SK-MEL-5 (cell line): ENCODE measurements at regions not wholly inside any gene's neighbourhood (a gene's known extent, or its start where the extent isn't known, plus 50 kb on each side); places are given as distances from the start of the nearest gene placed in this dataset.

Experiments used
- DNase-seq: peaks from one replicate; pipeline ENCODE4 v3.0.0-alpha.2; 2016; ENCODE audit warnings: low read depth, low spot score
- in situ Hi-C: cut with HindIII; loops from 2 replicates; pipeline ENCODE4 v1.10.0; 2016; ENCODE audit warnings: low sequenced_read_pairs, high pct_unique_total_duplicates, low pct_unique_long_range_greater_than_20kb

DNA sequence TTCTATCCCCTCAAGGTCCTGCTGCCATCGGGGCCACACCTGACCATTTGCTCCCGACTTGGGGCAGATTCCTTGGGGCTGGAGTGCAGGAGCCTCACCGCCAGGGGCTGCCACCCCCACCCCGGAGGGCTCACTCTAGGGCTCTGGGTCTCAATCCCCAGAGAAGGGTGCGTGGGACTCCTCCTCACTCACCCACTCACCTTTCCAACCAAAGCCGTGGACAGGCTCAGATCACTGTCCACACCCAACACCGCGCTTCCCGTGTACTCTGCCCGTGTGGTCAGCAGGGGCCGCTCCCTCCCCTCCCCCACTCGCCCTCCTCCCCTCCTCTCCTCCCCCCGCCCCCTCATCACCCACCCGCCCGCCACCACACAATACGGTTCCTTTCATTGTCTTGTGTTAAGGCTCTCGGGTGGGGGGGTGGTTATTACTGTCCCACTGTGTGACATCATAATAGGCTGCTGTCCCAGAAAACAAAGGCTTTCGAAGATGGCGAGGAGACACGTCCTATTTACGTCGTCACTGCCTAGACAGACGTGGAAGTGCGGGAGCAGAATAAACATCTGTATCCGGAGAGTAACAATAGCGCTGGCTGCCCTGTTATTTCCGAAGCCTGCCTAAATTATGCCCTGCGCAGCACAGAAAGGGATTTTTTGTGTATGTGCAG, 85.8 kb downstream of the YTHDF1 start:
- DNase-seq, result no peak

DNA sequence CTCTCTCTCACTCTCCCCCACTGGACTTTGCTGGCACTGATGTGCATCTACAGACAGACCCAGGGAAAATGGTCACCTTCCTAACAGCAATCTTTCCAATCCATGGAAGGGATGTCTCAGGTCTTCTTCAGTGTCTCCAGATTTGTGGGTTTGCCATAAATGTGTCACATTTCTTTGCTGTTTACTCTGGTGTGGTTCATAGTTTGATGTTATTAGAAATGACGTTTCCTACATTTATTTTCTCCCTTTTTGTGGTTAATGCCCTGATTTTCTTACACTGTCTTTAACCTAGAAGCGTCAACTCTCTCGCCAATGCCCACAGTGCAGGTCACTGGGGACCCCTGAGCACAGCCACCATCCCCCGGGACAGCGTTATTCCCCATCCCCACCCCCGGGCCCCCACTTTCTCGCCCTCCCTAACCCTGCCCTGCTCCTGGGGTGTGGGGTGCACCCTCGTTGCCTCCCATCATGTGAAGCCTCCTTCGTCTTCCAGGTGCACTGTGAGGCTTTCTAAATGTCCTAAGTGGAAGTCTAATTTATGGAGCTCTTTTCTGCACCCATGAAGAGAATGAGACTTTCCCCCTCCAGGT, 86.5 kb downstream of the YTHDF1 start:
- no peak for DNase-seq
- in situ Hi-C loops, result no loop called here

More for the DNA sequence above, 85.8 kb downstream of the YTHDF1 start:
- in situ Hi-C loops, result no loop called here

DNA sequence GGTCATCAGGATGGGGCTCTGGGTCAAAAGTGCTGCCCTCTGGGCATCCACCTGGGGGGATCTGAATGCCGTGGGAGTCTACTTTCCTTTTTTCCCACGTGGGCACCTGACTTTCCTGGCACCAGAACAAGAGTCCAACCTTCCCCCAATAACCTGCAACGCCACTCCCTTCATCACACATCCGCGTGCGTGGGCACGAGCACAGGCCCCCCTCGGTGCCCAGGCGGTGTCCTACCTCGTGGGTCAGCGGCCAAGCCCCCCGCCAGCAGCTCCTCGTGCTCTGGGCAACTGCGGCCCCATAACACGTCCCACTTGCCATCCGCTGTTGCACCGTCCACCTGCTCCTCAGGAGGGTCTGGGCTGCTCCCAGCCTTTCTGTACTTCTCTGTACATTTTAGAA, 87.0 kb downstream of the YTHDF1 start:
- in situ Hi-C loops, result no loop called here

DNA sequence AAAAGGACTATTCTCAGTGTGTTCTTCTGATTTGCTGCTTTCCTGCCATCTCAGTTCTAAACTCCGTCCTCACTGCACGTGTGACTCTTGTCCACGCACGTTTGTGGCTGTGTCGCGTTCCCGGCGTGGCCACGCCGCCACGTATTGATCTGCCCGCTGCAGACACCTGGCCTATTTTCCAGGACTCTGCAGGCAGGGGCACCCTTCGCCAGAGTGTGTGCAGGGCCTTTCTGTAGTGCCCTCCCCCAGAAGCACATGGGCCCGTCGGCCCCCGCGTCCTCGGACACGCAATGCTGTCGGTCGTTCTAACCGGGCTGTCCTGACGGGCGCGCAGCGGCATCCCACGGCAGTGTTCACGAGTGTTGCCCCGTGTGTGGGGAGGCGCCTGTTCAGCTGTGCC, 87.6 kb downstream of the YTHDF1 start:
- no peak for DNase-seq
- in situ Hi-C loops, result no loop called here

More for the DNA sequence above, 87.0 kb downstream of the YTHDF1 start:
- DNase-seq, result no peak

DNA sequence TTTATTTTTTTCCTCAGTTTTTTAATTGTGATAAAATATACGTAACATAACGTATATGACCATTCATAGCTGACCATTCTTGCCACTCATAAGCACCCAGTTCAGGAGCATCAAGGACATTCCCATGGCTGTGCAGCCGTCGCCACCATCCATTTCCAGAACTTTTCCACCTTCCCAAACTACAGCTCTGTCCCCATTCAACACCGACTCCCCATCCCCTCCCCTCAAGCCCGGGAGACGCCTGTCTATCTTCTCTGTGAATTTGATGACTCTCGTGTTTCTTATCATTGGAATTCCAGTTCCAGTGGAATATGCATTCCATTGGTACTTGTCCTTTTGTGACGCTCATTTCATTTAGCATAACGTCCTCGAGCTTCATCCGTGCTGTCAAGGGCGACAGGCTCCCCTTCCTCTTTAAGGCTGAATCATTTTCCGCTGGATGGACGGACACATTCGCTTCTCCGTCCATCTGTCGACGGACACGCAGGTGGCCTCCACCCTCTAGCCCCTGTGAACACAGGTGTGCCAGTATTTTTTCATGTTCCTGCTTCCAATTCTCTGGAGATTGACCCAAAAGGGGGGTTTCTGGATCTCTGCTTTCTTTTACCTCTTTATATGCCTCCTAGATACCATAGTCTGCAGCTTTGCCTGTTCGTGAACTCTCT, 88.1 kb downstream of the YTHDF1 start:
- in situ Hi-C loops, result no loop called here
- DNase-seq, result no peak

DNA sequence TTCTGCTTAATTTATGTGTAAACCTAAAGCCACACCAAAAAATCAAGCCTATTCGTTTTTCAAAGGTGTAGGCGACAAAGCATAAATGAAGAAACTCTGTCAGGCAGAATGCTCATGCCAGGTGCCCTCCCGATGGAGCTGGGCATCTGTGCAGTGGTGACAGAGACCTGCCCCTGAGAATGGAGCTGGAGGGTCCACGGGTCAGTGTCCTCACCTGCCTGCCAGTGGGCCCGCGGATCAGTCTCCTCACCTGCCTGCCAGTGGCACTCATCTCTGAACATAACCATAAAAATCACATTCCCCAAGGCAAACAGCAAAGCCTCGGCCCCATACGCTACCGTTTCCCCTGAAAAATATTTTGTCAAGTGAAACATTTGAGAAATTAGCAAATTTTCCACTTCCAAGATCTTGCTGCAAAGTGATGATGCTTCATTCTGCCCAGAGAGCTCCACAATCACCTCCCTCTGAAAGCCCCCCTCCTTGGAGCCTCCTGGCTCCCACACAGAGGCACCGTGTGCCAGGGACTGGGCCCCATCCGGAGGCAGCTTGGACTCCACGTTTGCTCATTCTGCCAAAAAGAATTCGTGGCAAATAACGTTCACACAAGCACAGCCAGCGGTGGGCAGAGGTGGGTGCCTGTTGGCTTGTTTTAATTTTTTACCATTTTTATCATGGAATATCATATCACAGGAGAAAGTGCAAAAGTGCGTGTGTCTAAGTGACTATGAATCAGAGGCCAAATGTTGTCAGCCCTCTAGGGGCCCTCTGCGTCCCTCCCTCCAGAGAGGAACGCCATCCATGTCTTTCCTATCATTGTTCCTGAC, 88.8 kb downstream of the YTHDF1 start:
- no peak for DNase-seq

DNA sequence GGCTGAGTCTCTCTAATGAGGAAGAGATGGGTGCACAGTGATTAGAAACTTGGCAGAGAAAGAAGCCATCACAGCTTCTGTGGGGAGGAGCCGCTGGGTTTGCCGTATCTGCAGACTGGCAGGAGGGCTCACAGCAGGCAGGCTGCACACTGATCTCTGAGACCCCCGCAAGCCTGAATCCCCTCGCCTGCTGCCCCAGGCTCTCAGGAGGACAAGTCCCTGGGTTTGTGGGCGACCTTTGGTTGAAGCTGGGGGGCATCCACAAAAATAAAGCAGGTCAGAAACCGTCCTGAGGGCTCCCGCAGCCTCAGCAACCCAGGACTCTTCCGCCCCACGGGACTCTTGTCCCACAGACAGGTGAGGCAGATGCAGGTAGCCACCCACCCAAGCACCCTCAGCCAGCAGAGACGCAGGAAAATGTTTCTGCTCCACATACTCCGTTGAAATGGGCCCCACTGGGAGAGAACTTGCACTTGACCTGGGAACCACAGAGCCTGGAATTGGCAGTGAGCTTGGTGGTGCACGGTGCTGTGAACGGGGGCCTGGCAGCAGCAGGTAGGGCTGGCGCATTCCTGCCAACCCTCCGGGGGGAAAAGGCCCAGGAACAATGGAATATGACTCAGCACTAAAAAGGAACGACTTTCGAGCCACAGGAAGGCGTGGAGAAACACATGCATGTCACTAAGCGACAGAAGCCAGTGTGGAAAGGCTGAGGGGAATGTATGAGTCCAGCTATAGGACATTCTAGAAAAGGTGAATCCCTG, 89.9 kb downstream of the YTHDF1 start:
- in situ Hi-C loops, result no loop called here
- no peak for DNase-seq

More for the DNA sequence above, 88.8 kb downstream of the YTHDF1 start:
- in situ Hi-C loops, result no loop called here

DNA sequence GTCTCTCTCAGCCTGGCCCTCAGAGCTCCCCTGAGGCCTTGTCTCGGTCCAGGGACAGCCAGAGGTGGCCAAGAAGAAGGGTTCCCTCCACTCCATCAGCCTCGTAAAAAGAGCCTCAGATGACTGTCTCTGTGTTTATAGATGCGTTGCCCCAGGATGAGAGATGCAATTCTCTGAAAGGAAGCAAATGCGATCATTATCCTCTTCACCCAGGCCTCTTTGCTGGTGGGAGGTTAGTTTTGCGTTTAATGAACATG, 90.4 kb downstream of the YTHDF1 start:
- in situ Hi-C loops, result no loop called here
- no peak for DNase-seq

DNA sequence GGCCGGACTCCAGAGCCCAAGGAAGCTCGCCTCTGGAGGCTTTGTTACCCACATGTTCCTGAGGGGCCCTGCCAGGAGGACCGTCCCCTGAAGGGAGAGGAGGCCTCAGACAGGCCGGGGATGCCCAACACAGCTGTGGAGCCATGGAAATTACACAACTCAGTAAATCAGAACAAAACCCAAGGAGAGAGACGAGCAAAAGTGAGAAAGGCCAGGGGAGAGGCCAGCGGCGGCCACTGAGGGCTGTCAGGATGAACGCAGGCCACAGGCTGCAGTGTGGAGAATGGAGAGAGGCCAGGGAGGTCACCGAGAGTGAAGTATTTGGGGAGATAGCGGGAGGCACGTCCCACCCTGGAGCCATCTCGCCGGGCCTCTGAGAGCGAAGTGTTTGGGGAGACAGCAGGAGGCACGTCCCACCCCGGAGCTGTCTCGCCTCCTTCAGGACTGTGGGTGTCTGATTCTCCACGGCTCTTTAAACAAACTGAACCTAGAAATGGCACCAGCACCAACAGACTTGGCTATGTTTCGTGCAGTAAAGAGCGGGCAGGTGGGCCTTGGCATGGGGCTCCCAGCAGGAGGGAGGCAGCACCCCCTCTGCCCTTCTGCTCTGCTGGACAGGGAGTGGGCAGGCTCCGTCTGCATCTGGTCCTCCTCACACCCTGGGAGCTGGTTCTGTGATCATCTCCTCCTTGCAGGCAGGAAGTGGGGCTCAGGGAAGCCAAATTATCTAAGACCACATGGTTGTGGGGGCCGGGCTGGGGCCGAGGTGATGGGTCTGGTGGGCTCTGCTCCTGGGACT, 91.0 kb downstream of the YTHDF1 start:
- in situ Hi-C loops, result no loop called here
- no peak for DNase-seq

DNA sequence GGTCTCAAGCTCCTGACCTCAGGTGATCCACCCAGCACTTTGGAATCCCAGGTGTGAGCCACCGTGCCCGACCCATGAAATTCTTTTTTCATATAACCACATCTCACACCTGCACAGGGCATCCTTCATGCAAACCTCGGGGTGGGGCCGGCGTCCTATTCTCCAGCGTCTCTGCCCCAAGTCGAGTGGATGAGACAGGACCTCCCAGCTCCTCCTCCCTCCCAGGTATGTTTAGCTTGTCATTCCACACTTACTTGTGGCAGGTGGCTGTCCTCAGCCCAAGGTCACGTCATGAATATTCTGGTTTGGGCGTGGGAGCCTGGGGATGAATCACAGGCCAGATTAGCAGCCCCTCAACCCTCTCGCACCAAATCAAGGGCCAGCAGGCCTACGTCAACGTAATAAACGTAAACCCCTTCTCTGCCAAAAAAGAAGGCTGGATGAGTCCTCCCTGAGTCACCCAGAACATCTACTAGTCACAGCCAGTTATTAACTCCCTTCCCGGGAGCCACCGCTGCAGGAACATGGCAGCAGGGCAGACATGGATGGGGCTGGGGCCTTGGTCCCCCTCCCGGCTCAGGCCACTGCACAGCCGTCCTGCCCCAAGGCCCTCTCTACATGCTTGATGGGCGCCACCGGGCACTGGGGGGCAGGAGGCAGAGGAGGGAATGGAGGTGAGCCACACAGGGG, 91.7 kb downstream of the YTHDF1 start:
- no peak for DNase-seq
- in situ Hi-C loops, result no loop called here

DNA sequence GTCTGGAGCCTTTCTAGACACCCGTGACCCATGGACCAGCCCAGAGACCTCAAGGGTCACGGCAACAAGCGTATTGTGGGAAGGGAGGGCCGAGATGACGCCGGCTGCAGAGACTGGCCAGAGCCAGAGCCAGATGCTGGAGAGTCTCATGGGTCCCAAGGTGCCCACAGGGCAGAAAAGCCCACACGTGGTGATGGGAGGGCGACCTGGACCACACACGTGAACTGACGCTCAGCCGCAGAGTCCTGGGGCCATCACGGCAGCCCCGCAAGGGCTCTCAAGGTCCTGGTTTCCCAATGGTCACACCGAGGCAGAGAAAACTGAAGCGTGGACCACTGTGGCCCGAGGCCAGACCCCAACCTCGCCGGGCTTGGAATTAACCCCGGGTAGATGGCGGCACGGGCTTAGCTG, 92.6 kb downstream of the YTHDF1 start:
- DNase-seq, result no peak
- in situ Hi-C loops, result no loop called here

DNA sequence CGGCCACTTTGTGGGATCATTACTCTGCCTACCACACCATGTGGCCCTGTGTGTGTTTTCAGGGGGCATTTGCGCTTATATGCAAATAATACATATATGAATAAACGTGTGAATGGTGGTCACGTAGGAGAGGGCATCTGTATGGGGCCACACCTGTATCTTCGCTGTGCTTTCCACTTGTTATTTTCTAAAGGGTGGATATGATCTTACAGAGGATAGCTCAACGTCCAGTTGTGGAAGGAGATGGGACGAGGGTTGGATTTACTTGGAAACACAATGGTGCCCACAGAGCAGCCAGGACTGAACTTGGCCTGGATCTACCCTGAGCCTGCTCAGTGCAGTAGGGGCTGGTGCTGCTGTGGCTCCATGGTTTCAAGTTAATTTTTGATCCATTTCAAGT, 93.3 kb downstream of the YTHDF1 start:
- in situ Hi-C loops, result no loop called here
- DNase-seq, result no peak

DNA sequence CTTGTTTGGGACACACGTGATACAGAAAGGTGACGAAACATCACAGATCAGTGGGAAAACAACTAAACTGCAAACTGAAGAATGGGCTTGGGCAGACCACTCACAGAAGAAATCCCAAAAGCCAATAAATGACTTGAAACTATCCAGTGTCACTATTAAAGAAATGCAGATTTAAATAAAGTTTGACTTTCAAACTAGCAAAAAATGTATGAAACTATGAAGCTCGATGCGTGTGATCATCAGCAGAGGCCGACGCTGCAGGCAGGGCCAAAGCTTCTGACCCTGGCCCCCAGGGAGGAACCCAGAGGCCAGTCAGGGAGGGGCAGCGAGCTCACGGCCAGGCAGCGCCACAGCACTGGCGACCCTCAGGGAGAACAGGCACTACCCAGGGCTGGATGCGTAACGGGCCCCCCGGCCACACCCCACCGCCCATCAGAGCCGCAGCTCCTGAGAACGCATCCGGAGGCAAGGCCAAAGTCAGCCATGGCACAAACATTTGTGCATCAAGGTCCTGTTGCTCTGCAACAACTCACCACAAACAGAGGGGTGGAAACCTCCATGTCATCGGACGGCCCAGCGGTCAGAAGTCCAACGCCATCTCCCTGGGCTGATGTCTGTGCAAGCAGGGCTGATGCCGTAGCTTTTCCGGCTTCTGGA, 94.1 kb downstream of the YTHDF1 start:
- in situ Hi-C loops, result no loop called here

DNA sequence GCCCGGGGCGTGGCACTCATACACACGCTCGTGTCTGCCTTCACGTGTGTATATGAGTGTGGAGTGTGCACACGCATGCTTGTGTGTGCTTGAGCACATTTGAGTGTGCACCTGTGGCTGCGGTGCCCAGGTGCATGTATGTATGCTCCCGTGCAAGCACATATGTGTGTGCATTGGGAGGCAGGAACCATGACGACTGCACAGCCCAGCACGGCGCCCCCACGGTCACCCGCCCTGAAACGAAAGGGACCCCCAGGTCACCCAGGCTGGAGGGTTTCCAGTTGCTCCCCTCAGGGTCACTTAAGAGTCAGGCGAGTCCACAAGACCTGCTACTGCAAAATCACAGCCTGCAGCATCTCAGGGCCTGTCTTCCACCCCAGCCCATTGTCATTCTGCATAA, 94.7 kb downstream of the YTHDF1 start:
- in situ Hi-C loops, result no loop called here
- DNase-seq, result no peak

More for the DNA sequence above, 94.1 kb downstream of the YTHDF1 start:
- no peak for DNase-seq

DNA sequence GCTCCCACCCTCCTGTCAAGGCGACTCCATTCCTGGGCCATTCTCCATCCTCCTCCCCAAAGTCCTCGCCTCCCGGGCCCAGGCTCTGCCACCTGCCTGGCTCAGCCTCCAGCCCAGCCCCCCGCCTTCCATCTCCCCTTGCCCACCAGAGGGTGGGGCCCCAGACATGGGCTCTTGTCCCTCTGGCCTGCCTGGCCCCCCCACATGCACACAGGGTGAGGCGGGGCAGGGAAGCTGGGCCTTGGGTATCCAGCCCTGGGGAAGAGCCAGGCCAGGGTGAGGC, 95.2 kb downstream of the YTHDF1 start:
- no peak for DNase-seq
- in situ Hi-C loops, result no loop called here

DNA sequence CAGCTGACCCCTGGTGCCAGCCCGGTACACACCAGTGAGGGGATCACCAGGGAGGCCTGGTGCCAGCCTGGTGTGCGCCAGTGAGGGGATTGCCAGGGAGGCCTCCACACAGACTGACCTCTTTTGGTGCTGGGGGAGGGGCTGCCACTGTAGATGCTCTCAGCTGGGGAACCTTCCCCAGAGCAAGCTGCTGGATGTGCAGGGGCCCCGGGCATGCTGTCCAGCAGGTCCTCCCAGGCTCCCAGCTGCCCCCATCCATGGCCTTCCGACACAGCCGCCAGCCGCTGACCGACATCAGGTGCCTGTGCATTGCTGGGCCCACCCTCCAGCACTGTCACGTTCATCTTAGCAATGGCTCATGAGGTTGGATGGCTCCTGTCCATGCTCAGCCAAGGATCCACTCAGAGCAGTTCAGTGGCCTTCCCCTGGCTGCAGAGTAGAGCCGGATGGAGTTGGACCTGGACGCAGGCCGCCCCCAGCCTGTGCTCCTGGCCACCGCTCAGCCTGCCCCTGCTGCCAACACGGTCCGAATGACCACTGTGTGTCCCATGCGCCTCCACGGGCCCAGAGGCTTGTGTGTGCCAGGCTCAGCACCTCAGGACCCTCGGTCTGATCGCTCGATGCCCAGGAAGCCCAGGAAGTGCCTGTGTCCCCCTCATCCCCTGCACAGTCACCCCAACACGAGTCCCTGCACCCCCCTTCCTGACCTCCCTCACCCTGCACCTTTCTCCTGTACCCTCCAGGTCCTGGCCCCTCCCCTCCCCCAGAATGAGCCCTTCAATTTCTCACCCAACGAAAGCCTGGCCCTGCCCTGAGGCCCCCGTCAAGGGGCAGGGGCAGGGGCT, 95.7 kb downstream of the YTHDF1 start:
- DNase-seq, result no peak
- in situ Hi-C loops, result no loop called here
